Kidney epithelial cell (primary cell): ENCODE measurements at regions not wholly inside any gene's neighbourhood (a gene's known extent, or its start where the extent isn't known, plus 50 kb on each side); places are given as distances from the start of the nearest gene placed in this dataset.

Experiments used
- DNase-seq: peaks from one replicate; pipeline ENCODE4 v3.0.0-alpha.2; 2010; ENCODE audit warnings: low read depth
- H3K27me3 ChIP-seq: 2 replicates; pipeline ENCODE4 v1.6.0; 2011; ENCODE audit warnings: low read length; ENCODE audit not compliant: control insufficient read depth, insufficient read depth
- H3K36me3 ChIP-seq: 2 replicates; pipeline ENCODE4 v1.5.1; 2011; ENCODE audit warnings: low read length; ENCODE audit not compliant: control insufficient read depth, insufficient read depth
- H3K4me3 ChIP-seq: 2 replicates; pipeline ENCODE4 v1.5.1; 2011; ENCODE audit warnings: low read depth, mild to moderate bottlenecking, control low read depth, low read length
- CTCF ChIP-seq: IDR thresholded peaks from 2 replicates; pipeline ENCODE4 v1.5.1; 2011; ENCODE audit warnings: mild to moderate bottlenecking, moderate library complexity, low read length, control low read depth, inconsistent platforms; ENCODE audit not compliant: insufficient read depth, poor library complexity, severe bottlenecking

DNA sequence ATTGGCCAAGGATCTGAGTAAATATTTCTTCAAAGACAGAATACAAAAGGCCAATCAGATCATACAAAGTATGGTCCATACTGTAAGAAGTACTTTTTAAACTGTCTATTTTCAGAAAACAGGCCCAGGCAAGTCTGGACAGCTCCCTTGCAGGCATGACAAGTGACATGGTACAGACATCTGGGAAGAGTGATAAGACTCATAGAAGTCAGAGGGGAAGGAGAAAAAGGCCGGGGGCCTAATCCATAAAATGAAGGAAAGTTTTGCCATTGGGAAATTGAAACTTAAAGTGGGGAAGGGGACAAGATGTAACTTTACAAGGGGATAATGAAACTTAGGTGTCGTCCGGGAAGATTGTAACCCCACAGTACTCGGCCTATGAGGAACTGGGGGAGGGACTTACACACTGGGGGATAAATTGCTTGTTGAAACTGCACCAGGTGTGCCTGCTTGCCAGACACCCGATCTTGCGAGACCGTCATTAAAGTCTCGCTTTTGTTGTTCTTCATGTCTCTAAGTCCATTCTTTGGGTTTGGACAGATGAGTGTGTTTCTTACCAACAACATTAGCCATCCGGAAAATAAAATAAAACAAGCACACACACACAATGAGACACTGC is 684.0 kb downstream of the CDH11 start:
- no peak for DNase-seq
- H3K4me3 ChIP-seq = no peak overlapping the region
- no peaks in the 10 kb centered on the region for H3K36me3 ChIP-seq
- no peaks in the 10 kb centered on the region for H3K27me3 ChIP-seq
- no peak for TF ChIP-seq CTCF

GRCh38 chr16:64434526-64435069 is 687.3 kb downstream of the CDH11 start:
- no peak for TF ChIP-seq CTCF
- Histone ChIP-seq H3K4me3 (no peak overlapping the region), H3K27me3 (no peaks in the 10 kb centered on the region), H3K36me3 (no peaks in the 10 kb centered on the region)
- no peak for DNase-seq

DNA sequence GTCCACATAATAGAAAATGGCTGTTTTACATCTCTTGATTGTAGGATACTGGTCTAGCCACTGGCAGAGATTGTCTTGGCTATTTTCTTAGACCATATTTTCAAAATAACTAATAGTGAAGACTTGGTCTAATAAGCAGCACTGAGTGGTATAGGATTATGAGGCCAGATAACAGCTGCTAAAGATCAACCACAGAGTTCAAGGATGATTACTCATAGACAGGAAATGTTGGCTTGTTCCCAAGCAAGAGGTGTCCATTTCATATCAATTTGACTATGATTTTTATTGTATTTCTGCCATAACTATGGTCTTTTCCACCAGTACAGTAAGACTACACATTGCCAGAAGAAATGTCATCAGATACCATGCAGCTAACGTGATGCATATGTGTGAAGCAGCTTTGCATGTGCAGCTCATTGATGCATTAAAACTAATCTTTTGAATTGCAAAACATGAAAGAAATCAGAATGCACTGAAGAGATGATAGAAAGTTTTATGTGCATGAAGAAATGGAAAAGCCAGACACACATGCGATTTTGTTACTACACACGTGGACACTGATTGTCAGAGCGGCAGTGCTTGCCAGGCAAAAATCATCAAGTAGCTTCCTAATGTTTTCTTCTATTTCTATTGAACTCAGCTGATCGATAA is 693.3 kb downstream of the CDH11 start:
- Histone ChIP-seq H3K27me3 (no peaks in the 10 kb centered on the region), H3K36me3 (no peaks in the 10 kb centered on the region), H3K4me3 (no peak overlapping the region)
- no peak for DNase-seq
- TF ChIP-seq CTCF = no peak

- DNase-seq = no peak
- Histone ChIP-seq H3K4me3 (no peak overlapping the region), H3K27me3 (no peaks in the 10 kb centered on the region), H3K36me3 (no peaks in the 10 kb centered on the region)
- TF ChIP-seq CTCF = no peak
Measured at GRCh38 chr16:64426131-64426666, 695.7 kb downstream of the CDH11 start.

GRCh38 chr16:64425381-64425780 is 696.5 kb downstream of the CDH11 start:
- H3K27me3 ChIP-seq = no peaks in the 10 kb centered on the region
- no peaks in the 10 kb centered on the region for H3K36me3 ChIP-seq
- DNase-seq = no peak
- TF ChIP-seq CTCF = no peak
- no peak overlapping the region for H3K4me3 ChIP-seq
